Gastroesophageal sphincter (tissue), 4 donors: ENCODE measurements at regions not wholly inside any gene's neighbourhood (a gene's known extent, or its start where the extent isn't known, plus 50 kb on each side); places are given as distances from the start of the nearest gene placed in this dataset.

Experiments
- ATAC-seq: fragments of 150-250 bp; one replicate; pipeline ENCODE4 v1.9.1; 2016; ENCODE audit warnings: mild to moderate bottlenecking, moderate library complexity
- H3K27ac ChIP-seq, 4 donors: fragments of 200-600 bp; sonication (generic) in 3 of 4; 1 replicate in 3 of 4; 2 replicates in 1 of 4; pipeline ENCODE4 v1.5.1; 2016 to 2019
- H3K27me3 ChIP-seq: fragments of 200-600 bp; sonication (generic); one replicate; pipeline ENCODE4 v1.5.1; 2019
- H3K36me3 ChIP-seq, 2 donors: fragments of 200-600 bp; sonication (generic); one replicate each; pipeline ENCODE4 v1.5.1; 2019; ENCODE audit warnings: control low read depth in 1 of 2
- H3K4me1 ChIP-seq, 3 donors: fragments of 200-600 bp; sonication (generic); 1 replicate in 2 of 3; 2 replicates in 1 of 3; pipeline ENCODE4 v1.5.1; 2016 to 2019; ENCODE audit warnings: control low read depth in 2 of 3
- H3K4me3 ChIP-seq, 2 donors: fragments of 200-600 bp; sonication (generic); one replicate each; pipeline ENCODE4 v1.5.1; 2019; ENCODE audit warnings: mild to moderate bottlenecking in 1 of 2, moderate library complexity in 1 of 2
- H3K9me3 ChIP-seq, 3 donors: fragments of 200-600 bp; sonication (generic); one replicate each; pipeline ENCODE4 v1.5.1; 2017 to 2019; ENCODE audit warnings: control low read depth in 2 of 3
- EP300 ChIP-seq: sonication (generic); formaldehyde crosslinking; IDR thresholded peaks from one replicate; pipeline ENCODE4 v1.6.1; 2017; ENCODE audit warnings: antibody characterized with exemption, mild to moderate bottlenecking
- POLR2A ChIP-seq, 2 donors: fragments of 450-650 bp; IDR thresholded peaks; one replicate each; pipeline ENCODE4 v1.6.1; 2017; ENCODE audit warnings: antibody characterized with exemption in 2 of 2, mild to moderate bottlenecking in 2 of 2, moderate library complexity in 1 of 2
- POLR2AphosphoS5 ChIP-seq: sonication (generic); formaldehyde crosslinking; IDR thresholded peaks from one replicate; pipeline ENCODE4 v1.6.1; 2017; ENCODE audit warnings: antibody characterized with exemption
- WGBS, 2 donors: methylation state at CpG; one replicate each; pipeline ENCODE4 v1.1.5; 2018; ENCODE audit warnings: low coverage in 1 of 2; 5-methylcytosine and 5-hydroxymethylcytosine counted together
- TF ChIP-seq, protein P1 (sequence below), 4 experiments: fragments of 200-600 bp in 2 of 4; fragments of 450-650 bp in 2 of 4; sonication (generic) in 1 of 4; IDR thresholded peaks; one replicate each; pipeline ENCODE4 v1.5.1; 2017 to 2019; ENCODE audit warnings: antibody characterized with exemption in 4 of 4, mild to moderate bottlenecking in 2 of 4, moderate library complexity in 2 of 4

DNA sequence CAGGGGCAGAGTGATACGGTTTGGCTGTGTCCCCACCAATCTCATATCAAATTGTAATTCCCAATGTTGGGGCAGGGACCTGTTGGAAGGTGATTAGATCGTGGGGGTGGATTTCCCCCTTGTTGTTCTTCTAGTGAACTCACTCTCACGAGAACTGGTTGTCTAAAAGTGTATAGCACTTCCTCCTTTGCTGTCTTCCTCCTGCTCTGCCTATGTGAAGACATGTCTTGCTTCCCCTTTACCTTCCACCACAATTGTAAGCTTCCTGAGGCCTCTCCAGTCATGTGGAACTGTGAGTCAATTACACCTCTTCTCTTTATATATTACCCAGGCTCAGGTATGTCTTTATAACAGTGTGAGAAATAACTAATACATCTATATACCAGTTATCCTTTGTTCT lies 706.4 kb upstream of the KLHL1 start:
- H3K27me3 ChIP-seq: no peaks in the 10 kb centered on the region
- ATAC-seq: no peak
- no peak for TF ChIP-seq EP300
- TF ChIP-seq, protein P1, sequence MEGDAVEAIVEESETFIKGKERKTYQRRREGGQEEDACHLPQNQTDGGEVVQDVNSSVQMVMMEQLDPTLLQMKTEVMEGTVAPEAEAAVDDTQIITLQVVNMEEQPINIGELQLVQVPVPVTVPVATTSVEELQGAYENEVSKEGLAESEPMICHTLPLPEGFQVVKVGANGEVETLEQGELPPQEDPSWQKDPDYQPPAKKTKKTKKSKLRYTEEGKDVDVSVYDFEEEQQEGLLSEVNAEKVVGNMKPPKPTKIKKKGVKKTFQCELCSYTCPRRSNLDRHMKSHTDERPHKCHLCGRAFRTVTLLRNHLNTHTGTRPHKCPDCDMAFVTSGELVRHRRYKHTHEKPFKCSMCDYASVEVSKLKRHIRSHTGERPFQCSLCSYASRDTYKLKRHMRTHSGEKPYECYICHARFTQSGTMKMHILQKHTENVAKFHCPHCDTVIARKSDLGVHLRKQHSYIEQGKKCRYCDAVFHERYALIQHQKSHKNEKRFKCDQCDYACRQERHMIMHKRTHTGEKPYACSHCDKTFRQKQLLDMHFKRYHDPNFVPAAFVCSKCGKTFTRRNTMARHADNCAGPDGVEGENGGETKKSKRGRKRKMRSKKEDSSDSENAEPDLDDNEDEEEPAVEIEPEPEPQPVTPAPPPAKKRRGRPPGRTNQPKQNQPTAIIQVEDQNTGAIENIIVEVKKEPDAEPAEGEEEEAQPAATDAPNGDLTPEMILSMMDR (IDR thresholded peaks at IDR 0.05): no peak
- TF ChIP-seq POLR2A (IDR thresholded peaks at IDR 0.05): no peak
- no peak for TF ChIP-seq POLR2AphosphoS5
- 63 to 80% methylated on average over 3 of the region's 3 CpGs for WGBS, 2 donors
- no peak overlapping the region for H3K27ac ChIP-seq
- no peaks in the 10 kb centered on the region for H3K9me3 ChIP-seq
- no peaks in the 10 kb centered on the region for H3K4me1 ChIP-seq
- no peak overlapping the region for H3K4me3 ChIP-seq
- no peaks in the 10 kb centered on the region for H3K36me3 ChIP-seq

DNA sequence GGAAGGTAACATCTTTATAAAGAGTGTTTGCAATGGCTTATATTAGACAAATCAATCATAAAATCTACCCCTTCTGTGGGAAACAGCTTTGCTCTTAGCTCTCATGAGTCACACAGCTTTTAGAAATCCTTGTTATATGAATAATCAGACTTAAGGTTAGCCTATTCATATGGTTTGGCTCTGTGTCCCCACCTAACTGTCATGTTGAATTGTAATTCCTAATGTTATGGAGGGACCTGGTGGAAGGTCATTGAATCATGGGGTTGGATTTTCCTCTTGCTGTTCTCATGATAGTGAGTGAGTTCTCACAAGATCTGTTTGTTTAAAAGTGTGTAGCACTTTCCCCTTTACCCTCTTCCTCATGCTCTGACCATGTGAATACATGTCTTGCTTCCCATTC lies 704.2 kb upstream of the KLHL1 start:
- Histone ChIP-seq H3K4me3 (no peak overlapping the region), H3K27ac (no peak overlapping the region), H3K4me1 (no peaks in the 10 kb centered on the region), H3K36me3 (no peaks in the 10 kb centered on the region), H3K27me3 (no peaks in the 10 kb centered on the region), H3K9me3 (no peaks in the 10 kb centered on the region)
- no peak for TF ChIP-seq EP300
- TF ChIP-seq, protein P1 (IDR thresholded peaks at IDR 0.05): no peak
- TF ChIP-seq POLR2A (IDR thresholded peaks at IDR 0.05): no peak
- TF ChIP-seq POLR2AphosphoS5: no peak
- no peak for ATAC-seq

DNA sequence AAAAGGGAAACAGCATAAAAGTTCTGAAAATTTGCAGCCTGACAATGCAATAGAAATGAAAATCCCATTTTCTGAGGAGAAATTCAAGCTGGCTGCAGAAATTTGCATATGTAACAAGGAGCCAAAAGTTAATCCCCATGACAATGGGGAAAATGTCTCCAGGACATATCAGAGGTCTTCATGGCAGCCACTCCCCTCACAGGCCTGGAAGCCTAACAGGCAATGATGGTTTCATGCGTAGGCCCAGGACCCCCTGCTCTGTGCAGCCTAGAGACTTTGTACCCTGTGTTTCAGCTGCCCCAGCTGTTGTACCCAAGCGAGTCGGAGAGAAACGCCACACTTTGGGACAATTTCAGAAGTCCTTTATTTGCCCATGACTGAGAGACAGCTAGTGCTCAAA lies 701.3 kb upstream of the KLHL1 start:
- no peak overlapping the region for H3K27ac ChIP-seq
- H3K9me3 ChIP-seq: no peaks in the 10 kb centered on the region
- TF ChIP-seq POLR2A (IDR thresholded peaks at IDR 0.05): no peak
- no peaks in the 10 kb centered on the region for H3K27me3 ChIP-seq
- ATAC-seq: no peak
- no peak overlapping the region for H3K4me3 ChIP-seq
- no peaks in the 10 kb centered on the region for H3K4me1 ChIP-seq
- 76% methylated on average over 2 of the region's 4 CpGs; no CpG with 5 or more reads in 1 of the 2 donors for WGBS, 2 donors
- H3K36me3 ChIP-seq: no peaks in the 10 kb centered on the region

DNA sequence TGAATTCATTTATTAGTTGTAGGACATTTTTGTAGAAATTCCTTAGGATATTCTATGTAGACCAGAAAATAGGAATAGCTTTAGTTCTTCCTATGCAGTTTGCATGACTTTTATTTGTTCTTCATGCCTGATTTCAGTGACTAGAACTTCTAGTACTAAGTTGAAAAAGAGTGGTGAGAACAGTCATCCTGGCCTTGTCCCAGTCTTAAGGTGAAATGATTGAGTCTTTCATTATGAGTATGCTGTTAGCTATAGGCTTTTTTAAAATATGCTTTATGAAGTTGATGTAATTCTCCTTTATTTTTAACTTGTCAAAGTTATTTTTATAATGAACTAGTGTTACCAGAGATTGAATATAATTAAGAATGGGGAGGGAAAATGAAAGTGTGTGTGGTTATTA lies 690.1 kb upstream of the KLHL1 start:
- Histone ChIP-seq H3K4me3 (no peak overlapping the region), H3K36me3 (no peaks in the 10 kb centered on the region), H3K9me3 (no peaks in the 10 kb centered on the region), H3K4me1 (no peaks in the 10 kb centered on the region), H3K27me3 (no peaks in the 10 kb centered on the region), H3K27ac (no peak overlapping the region)
- ATAC-seq: no peak
- no peak for TF ChIP-seq POLR2AphosphoS5
- no peak for TF ChIP-seq POLR2A (IDR thresholded peaks at IDR 0.05)
- TF ChIP-seq EP300: no peak
- TF ChIP-seq, protein P1 (IDR thresholded peaks at IDR 0.05): no peak

DNA sequence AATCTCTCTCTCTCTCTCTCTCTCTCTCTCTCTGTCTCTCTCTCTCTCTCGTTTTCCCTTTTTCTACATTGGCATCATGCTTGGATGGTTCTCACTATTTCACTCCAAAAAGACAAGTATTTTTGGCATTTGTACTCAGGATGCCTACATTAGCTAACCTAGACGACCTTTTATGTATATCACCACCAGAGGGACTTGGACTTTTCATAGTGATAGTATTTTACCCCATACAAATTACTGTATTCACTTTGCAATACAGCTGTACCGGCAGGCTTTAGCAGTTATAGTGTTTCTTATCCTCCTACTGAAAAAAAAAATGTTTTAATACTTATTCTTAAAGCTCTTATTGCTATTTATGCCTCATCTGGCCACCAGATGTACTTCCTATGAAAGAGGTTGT lies 687.2 kb upstream of the KLHL1 start:
- H3K27me3 ChIP-seq: no peaks in the 10 kb centered on the region
- H3K4me3 ChIP-seq: no peak overlapping the region
- no peaks in the 10 kb centered on the region for H3K9me3 ChIP-seq
- no peak overlapping the region for H3K27ac ChIP-seq
- TF ChIP-seq POLR2A (IDR thresholded peaks at IDR 0.05) (no peak), POLR2AphosphoS5 (no peak), EP300 (no peak)
- TF ChIP-seq, protein P1 (IDR thresholded peaks at IDR 0.05): no peak
- ATAC-seq: no peak
- no peaks in the 10 kb centered on the region for H3K36me3 ChIP-seq
- WGBS, 2 donors: 46% methylated on average over 3 of the region's 3 CpGs
- H3K4me1 ChIP-seq: no peaks in the 10 kb centered on the region

DNA sequence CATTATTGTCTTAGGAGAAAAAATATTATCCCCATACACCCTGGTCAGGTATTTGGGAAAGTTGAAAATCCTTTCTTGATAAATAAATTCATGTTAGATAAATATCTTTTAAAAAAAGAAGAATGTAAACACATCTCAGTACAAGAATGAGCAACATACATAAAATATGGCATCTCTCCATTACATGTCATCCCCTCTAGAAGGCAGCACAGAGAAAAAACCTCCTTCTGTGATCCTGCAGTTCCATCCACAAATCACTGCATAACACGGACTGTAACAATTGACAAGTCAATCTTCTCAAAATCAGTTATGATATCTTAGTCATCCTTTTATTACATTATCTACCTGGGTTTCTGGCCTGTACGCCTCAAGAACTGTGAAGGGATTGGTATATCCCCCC lies 683.9 kb upstream of the KLHL1 start:
- 78 to 84% methylated on average over 2 of the region's 2 CpGs for WGBS, 2 donors

More for the DNA sequence above, 683.9 kb upstream of the KLHL1 start:
- no peaks in the 10 kb centered on the region for H3K4me1 ChIP-seq
- ATAC-seq: no peak
- no peaks in the 10 kb centered on the region for H3K9me3 ChIP-seq
- no peak overlapping the region for H3K4me3 ChIP-seq
- TF ChIP-seq EP300 (no peak), POLR2A (IDR thresholded peaks at IDR 0.05) (no peak), POLR2AphosphoS5 (no peak)
- TF ChIP-seq, protein P1 (IDR thresholded peaks at IDR 0.05): no peak
- no peaks in the 10 kb centered on the region for H3K36me3 ChIP-seq
- H3K27me3 ChIP-seq: no peaks in the 10 kb centered on the region
- no peak overlapping the region for H3K27ac ChIP-seq
